Type B pancreatic cell (in vitro differentiated cells): ENCODE measurements at regions not wholly inside any gene's neighbourhood (a gene's known extent, or its start where the extent isn't known, plus 50 kb on each side); places are given as distances from the start of the nearest gene placed in this dataset.
A peak's percentile ranks its signal among the peaks of the same experiment; 100 is the strongest.

ENCODE experiments used
- DNase-seq: peaks from one replicate; pipeline ENCODE4 v3.0.0; 2021; ENCODE audit warnings: mixed read lengths; ENCODE audit not compliant: unreplicated experiment; ENCODE audit errors: extremely low spot score
- H3K27ac Mint-ChIP-seq: 2 replicates; pipeline ENCODE4 v1.8.0; 2021; ENCODE audit warnings: mild to moderate bottlenecking, mixed read lengths
- H3K27me3 Mint-ChIP-seq: 2 replicates; pipeline ENCODE4 v1.8.0; 2021; ENCODE audit warnings: mixed read lengths
- H3K36me3 Mint-ChIP-seq: 2 replicates; pipeline ENCODE4 v1.8.0; 2021; ENCODE audit warnings: mixed read lengths
- H3K4me1 Mint-ChIP-seq: one replicate; pipeline ENCODE4 v1.8.0; 2021; ENCODE audit warnings: mixed read lengths; ENCODE audit not compliant: unreplicated experiment
- H3K4me3 Mint-ChIP-seq: 2 replicates; pipeline ENCODE4 v1.8.0; 2021; ENCODE audit warnings: mild to moderate bottlenecking, mixed read lengths
- H3K9me3 Mint-ChIP-seq: 2 replicates; pipeline ENCODE4 v1.8.0; 2021; ENCODE audit warnings: mixed read lengths
- TF ChIP-seq, protein P1 (sequence below): fragments of 200-600 bp; sonication (generic); conservative IDR thresholded peaks from 2 replicates; pipeline ENCODE4 v1.5.0; 2021; ENCODE audit warnings: antibody characterized with exemption, mild to moderate bottlenecking

DNA sequence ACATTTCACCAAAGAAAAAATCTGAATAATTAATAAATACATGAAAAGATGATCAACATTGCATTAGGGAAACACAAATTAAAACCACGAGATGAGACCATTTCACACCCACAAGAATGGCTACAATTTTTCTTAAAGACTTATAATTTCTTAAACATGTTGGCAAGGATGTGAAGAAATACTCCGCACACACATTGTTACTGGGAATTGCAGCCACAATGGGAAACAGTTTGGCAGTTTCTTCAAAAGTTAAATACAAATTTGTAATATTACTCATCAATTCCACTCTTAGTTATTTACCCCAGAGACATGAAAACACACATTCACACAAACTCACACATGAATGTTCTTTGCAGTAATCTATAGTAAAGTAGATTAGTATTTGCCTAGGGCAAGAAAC is 363.3 kb upstream of the SMIM21 start:
- TF ChIP-seq, protein P1, sequence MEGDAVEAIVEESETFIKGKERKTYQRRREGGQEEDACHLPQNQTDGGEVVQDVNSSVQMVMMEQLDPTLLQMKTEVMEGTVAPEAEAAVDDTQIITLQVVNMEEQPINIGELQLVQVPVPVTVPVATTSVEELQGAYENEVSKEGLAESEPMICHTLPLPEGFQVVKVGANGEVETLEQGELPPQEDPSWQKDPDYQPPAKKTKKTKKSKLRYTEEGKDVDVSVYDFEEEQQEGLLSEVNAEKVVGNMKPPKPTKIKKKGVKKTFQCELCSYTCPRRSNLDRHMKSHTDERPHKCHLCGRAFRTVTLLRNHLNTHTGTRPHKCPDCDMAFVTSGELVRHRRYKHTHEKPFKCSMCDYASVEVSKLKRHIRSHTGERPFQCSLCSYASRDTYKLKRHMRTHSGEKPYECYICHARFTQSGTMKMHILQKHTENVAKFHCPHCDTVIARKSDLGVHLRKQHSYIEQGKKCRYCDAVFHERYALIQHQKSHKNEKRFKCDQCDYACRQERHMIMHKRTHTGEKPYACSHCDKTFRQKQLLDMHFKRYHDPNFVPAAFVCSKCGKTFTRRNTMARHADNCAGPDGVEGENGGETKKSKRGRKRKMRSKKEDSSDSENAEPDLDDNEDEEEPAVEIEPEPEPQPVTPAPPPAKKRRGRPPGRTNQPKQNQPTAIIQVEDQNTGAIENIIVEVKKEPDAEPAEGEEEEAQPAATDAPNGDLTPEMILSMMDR, result no peak
- Mint-ChIP-seq H3K9me3 (peaks cover 4% of the 10 kb centered on the region), H3K27ac (no peak overlapping the region), H3K27me3 (peaks cover 3% of the 10 kb centered on the region), H3K4me3 (no peak overlapping the region), H3K36me3 (no peaks in the 10 kb centered on the region), H3K4me1 (no peaks in the 10 kb centered on the region)
- no peak for DNase-seq

DNA sequence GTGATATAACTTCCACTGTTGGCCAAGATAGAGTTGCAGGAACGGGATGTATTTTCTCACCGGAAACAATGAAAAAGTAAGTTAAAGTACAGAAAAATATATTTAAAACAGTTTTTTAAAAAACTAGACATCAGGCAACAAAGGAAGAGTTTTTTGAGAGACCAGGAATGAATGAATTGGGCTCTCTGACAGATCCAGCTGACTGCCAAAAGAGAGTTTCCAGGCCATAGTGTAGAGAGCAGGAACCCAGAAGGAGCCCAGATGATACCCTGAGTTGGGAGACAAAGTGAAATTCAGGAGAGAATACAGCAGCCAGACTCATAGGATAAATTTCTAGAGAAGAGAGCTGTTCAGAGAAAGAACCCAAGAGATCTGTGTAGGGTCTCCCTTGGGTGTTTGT is 362.6 kb upstream of the SMIM21 start:
- no peaks in the 10 kb centered on the region for H3K4me1 Mint-ChIP-seq
- peaks cover 9% of the 10 kb centered on the region for H3K27me3 Mint-ChIP-seq
- H3K9me3 Mint-ChIP-seq, result peaks cover 4% of the 10 kb centered on the region
- TF ChIP-seq, protein P1, result no peak
- H3K27ac Mint-ChIP-seq, result no peak overlapping the region
- H3K36me3 Mint-ChIP-seq, result no peaks in the 10 kb centered on the region
- DNase-seq, result no peak
- no peak overlapping the region for H3K4me3 Mint-ChIP-seq

DNA sequence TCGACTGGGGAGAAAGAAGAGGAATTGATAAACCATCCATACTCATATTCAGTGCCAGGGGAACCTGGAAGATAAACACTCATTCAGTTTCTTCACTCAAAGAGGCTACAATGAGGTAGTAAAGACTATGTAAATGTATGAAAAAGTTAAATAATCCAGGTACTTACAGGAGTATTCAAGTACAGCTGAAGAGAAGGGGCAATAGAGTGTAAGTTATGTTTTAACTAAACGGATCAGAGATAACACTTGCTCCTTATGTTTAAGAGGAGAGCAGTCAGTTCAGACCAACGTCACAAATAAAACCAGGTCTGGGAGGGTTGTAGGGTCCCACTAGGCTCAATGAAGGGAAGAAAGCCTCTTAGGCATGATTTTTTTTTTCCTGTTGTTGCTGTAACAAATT is 358.3 kb upstream of the SMIM21 start:
- no peaks in the 10 kb centered on the region for H3K36me3 Mint-ChIP-seq
- peaks cover 30% of the 10 kb centered on the region for H3K27me3 Mint-ChIP-seq
- no peak overlapping the region for H3K27ac Mint-ChIP-seq
- DNase-seq, result no peak
- peaks cover 18% of the 10 kb centered on the region for H3K4me1 Mint-ChIP-seq
- H3K4me3 Mint-ChIP-seq, result no peak overlapping the region
- TF ChIP-seq, protein P1, result no peak
- H3K9me3 Mint-ChIP-seq, result peaks cover 4% of the 10 kb centered on the region

DNA sequence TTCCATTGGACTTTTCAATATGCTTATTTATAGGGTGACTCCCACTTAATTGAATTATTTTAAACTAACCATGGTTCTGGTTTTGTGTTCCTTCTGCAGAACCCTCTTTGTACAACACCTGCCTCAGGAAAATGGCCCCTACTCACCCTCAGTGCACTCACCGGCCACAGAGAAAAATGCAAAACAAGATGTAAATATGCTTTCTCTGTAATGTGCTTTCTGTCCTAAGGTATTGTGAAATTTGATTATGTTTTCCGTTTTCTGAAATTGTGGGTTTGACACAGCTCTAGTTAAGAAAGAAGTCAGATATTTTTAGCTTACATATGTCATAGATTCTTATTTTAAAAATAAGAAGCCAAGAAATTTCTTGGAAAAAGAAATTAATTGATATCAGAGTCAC is 357.7 kb upstream of the SMIM21 start:
- TF ChIP-seq, protein P1, result no peak
- Mint-ChIP-seq H3K4me3 (no peak overlapping the region), H3K36me3 (no peaks in the 10 kb centered on the region), H3K27me3 (peaks cover 33% of the 10 kb centered on the region), H3K9me3 (peaks cover 4% of the 10 kb centered on the region), H3K4me1 (peaks cover 18% of the 10 kb centered on the region), H3K27ac (no peak overlapping the region)
- no peak for DNase-seq

DNA sequence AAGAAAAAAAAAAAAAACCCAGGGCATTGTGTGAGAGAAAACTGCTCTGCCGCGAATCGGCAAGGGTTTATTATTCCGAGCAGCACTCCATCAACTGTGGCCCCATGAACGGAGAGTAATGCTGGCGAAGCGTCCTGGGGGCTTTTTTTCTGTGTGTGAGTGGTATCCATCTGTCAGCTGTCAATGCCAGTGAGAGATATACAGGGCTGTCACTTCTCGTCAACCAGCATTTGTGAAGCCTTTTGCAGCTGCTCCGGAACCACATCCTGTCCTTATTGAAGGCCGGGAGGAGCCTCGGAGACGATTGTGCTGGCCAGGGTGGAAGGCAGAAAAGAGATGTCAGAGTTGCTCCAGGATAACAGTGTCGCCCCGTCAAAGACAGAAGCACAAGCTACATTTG is 356.9 kb upstream of the SMIM21 start:
- Mint-ChIP-seq H3K9me3 (peaks cover 4% of the 10 kb centered on the region), H3K4me3 (peak overlapping the region; percentile 73), H3K27me3 (peaks cover 39% of the 10 kb centered on the region), H3K27ac (no peak overlapping the region), H3K36me3 (no peaks in the 10 kb centered on the region), H3K4me1 (peaks cover 18% of the 10 kb centered on the region)
- DNase-seq, result no peak
- TF ChIP-seq, protein P1, result no peak

DNA sequence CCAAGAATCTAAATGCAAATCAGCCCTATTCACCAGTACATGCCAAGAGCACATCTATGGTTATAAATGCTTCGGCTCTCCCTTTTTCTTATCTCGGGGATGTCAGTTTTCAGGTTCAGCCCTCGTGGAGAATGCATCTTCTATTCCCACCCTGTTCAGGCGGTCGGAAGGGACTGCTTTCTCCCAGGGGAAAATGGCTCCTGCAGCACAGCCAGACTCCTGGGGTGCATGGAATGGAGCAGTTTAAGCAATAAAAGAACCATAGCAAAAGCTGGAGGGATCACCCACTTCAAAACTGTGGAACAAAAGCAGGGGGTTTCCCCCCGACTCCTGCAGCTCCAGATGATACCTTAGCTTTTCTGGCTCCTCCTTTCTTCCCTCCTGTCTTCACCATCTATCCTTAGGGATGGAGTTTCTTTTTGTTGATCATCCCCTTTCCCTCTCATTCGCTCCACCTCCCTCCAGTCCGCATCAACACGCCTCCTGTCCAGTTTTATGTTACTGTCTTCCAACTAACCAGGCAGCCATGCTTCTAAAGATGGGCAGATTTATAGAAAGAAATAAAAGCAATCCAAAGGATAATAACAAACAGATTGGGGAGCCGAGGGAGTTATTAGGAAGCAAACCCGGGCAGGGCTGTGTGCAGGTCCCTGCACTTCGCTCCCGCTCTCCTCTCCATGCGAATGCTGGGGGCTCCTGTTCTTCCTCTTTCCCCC is 356.2 kb upstream of the SMIM21 start:
- TF ChIP-seq, protein P1, result no peak
- H3K4me1 Mint-ChIP-seq, result peaks cover 18% of the 10 kb centered on the region
- peak overlapping the region; percentile 26 for H3K4me3 Mint-ChIP-seq
- no peak for DNase-seq
- H3K36me3 Mint-ChIP-seq, result no peaks in the 10 kb centered on the region
- no peak overlapping the region for H3K27ac Mint-ChIP-seq
- peaks cover 44% of the 10 kb centered on the region for H3K27me3 Mint-ChIP-seq
- peaks cover 4% of the 10 kb centered on the region for H3K9me3 Mint-ChIP-seq
